SH-SY5Y (cell line): ENCODE measurements at regions not wholly inside any gene's neighbourhood (a gene's known extent, or its start where the extent isn't known, plus 50 kb on each side); places are given as distances from the start of the nearest gene placed in this dataset.

ENCODE experiments used
- GATA2 ChIP-seq: IDR thresholded peaks from 2 replicates; pipeline ENCODE4 v1.6.1; 2011; ENCODE audit warnings: mild to moderate bottlenecking, low read depth, low read length
- GATA3 ChIP-seq: IDR thresholded peaks from 2 replicates; pipeline ENCODE4 v1.6.1; 2011; ENCODE audit warnings: low read depth, mild to moderate bottlenecking, low read length, moderate library complexity

GRCh38 chr1:2946999-2947690 lies 74.1 kb upstream of the ACTRT2 start:
- TF ChIP-seq GATA2 (no peak), GATA3 (no peak)
